ENCODE measurements at regions not wholly inside any gene's neighbourhood (a gene's known extent, or its start where the extent isn't known, plus 50 kb on each side); places are given as distances from the start of the nearest gene placed in this dataset.
"Not testable (repeated sequence)": the region's sequence is repeated elsewhere in the genome, so short reads cannot be mapped to it uniquely, and the experiment has no call there.

DNA sequence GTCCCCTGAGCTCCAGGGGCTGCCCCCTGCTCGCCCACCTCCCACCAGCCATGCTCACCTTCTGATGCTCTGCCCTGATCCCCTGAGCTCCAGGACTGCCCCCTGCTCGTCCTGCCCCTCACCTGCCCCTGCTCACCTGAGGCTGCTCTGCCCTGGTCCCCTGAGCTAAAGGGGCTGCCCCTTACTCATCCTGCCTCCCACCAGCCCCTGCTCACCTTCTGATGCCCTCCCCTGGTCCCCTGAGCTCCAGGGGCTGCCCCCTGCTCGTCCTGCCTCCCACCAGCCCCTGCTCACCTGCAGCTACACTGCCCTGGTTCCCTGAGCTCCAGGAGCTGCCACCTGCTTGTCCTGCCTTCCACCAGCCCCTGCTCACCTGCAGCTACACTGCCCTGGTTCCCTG is 247.2 kb downstream of the TMEM121 start:
- no peak for DNase-seq (ENCODE audit: low read depth)
- TF ChIP-seq CTCF (IDR thresholded peaks at IDR 0.05; ENCODE audit: insufficient read depth, low read depth, low read length) = no peak

DNA sequence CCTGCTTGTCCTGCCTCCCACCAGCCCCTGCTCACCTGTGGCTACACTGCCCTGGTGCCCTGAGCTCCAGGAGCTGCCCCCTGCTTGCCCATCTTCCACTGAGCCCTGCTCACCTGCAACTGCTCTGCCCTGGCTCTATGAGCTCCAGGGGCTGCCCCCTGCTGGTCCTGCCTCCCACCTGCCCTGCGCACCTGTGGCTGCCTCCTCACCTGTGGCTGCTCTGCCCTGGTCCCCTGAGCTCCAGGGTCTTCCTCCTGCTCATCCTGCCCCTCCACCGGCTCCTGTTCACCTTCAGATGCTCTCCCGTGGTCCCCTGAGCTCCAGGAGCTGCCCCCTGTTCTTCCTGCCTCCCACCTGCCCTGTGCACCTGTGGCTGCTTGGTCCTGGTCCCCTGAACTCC is 247.6 kb downstream of the TMEM121 start:
- H3K4me3 ChIP-seq (ENCODE audit: low read depth, low read length) = no peak overlapping the region
- no peak for DNase-seq (ENCODE audit: low read depth)
- TF ChIP-seq CTCF (IDR thresholded peaks at IDR 0.05; ENCODE audit: insufficient read depth, low read depth, low read length) = no peak

More for the DNA sequence above, 247.2 kb downstream of the TMEM121 start:
- no peak overlapping the region for H3K4me3 ChIP-seq (ENCODE audit: low read depth, low read length)

GRCh38 chr14:105774585-105775348 is 248.4 kb downstream of the TMEM121 start:
- not testable (repeated sequence) for DNase-seq (ENCODE audit: low read depth); H3K4me3 ChIP-seq (ENCODE audit: low read depth, low read length)

DNA sequence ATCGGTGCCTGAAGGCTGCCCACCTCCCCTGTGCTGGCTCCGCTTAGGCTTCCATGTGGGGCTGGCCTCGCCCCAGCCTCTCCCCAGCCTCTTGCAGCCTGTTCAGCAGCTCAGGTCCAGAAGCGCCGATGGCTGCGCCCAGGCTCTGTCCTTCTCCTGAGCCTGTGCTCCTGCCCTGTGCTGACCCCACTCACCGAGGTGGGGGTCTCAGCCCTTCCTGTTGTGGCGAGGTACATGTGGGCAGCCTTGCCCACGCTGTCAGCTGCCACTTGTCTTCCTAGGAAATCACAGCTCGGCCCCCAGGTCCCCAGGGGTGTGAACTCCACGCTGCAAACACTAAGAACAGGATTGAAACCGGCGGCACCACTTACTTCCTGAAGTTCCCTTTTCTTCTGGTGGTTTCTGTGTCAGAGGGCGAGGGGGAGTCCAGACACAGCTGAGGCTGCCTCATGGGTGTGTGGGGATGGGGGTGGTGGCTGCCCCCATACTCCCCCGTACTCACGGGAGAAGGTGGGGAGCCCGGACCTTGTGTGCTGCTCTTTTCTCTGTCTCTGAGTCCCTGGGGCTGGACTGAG is 249.1 kb downstream of the TMEM121 start:
- DNase-seq (ENCODE audit: low read depth) = not testable (repeated sequence)

DNA sequence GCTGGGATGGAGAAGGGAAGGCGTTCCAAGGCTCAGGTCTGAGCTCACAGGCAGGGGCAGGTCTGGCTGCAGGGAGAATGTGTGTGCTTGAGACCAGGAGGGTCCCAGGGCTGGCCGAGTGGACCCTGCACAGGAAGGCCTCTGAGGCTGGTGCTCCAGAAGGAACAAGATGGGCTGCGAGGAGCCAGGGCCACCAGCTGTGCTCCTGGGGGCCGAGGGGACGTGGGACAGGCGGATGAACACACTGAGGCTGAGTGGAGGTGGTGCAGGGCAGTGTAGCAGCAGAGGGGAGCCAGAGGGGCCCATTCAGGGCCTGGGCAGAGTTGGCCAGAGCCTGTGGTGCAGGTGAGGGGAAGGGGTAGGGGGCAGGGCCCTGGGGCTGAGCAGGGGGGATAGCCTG is 249.7 kb downstream of the TMEM121 start:
- not testable (repeated sequence) for DNase-seq (ENCODE audit: low read depth); H3K4me3 ChIP-seq (ENCODE audit: low read depth, low read length)

More for the DNA sequence above, 249.1 kb downstream of the TMEM121 start:
- H3K4me3 ChIP-seq (ENCODE audit: low read depth, low read length) = not testable (repeated sequence)

GRCh38 chr14:105776924-105777323 is 250.5 kb downstream of the TMEM121 start:
- no peak for TF ChIP-seq CTCF (IDR thresholded peaks at IDR 0.05; ENCODE audit: insufficient read depth, low read depth, low read length)
- no peak for DNase-seq (ENCODE audit: low read depth)

GRCh38 chr14:105783707-105784106 is 257.3 kb downstream of the TMEM121 start:
- no peak for TF ChIP-seq CTCF (IDR thresholded peaks at IDR 0.05; ENCODE audit: insufficient read depth, low read depth, low read length)
- no peak overlapping the region for H3K4me3 ChIP-seq (ENCODE audit: low read depth, low read length)
- no peak for DNase-seq (ENCODE audit: low read depth)

More at GRCh38 chr14:105776924-105777323, 250.5 kb downstream of the TMEM121 start:
- no peak overlapping the region for H3K4me3 ChIP-seq (ENCODE audit: low read depth, low read length)

DNA sequence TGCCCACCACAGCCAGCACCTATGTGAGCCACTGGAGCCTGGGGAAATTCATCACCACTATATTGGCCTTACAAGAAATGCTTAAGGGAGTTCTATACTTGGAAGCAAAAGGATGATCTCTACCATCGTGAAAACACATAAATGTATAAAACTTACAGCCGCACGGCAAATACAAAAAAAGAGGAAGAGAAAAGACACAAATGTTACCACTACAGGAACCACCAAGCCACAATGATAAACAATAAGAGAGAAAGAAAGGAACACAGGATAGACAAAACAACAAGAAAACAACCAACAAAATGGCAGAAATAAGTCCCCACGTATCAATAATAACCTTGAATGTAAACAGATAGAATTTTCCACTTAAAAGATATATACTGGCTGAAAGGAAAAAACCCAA is 267.5 kb downstream of the TMEM121 start:
- no peak overlapping the region for H3K4me3 ChIP-seq (ENCODE audit: low read depth, low read length)
- no peak for TF ChIP-seq CTCF (IDR thresholded peaks at IDR 0.05; ENCODE audit: insufficient read depth, low read depth, low read length)
- DNase-seq (ENCODE audit: low read depth) = no peak

All from fibroblast of villous mesenchyme (primary cell).